T1000 (cell line): ENCODE measurements at regions not wholly inside any gene's neighbourhood (a gene's known extent, or its start where the extent isn't known, plus 50 kb on each side); places are given as distances from the start of the nearest gene placed in this dataset.
"Not testable (repeated sequence)": the region's sequence is repeated elsewhere in the genome, so short reads cannot be mapped to it uniquely, and the experiment has no call there.

Source experiments
- DNase-seq: peaks from one replicate; lab custom pipeline; 2025; ENCODE audit warnings: mixed read lengths; lab: John Stamatoyannopoulos, UW

- no peak for DNase-seq
These were observed 290.5 kb upstream of the EYS start for GRCh38 chr6:65997539-65997938.

- DNase-seq = no peak
These were observed 289.1 kb upstream of the EYS start for GRCh38 chr6:65996096-65996495.

GRCh38 chr6:65989676-65990075 lies 282.6 kb upstream of the EYS start:
- DNase-seq = no peak

- DNase-seq = no peak
These were observed 281.0 kb upstream of the EYS start for GRCh38 chr6:65988006-65988405.

- no peak for DNase-seq
These were observed 277.1 kb upstream of the EYS start for GRCh38 chr6:65984089-65984488.

- DNase-seq = no peak
These were observed 272.1 kb upstream of the EYS start for GRCh38 chr6:65979120-65979519.

- not testable (repeated sequence) for DNase-seq
These were observed 264.2 kb upstream of the EYS start for GRCh38 chr6:65971252-65971651.

- no peak for DNase-seq
These were observed 257.2 kb upstream of the EYS start for GRCh38 chr6:65964261-65964660.

- no peak for DNase-seq
These were observed 248.0 kb upstream of the EYS start for GRCh38 chr6:65955034-65955433.

- DNase-seq = no peak
These were observed 241.0 kb upstream of the EYS start for GRCh38 chr6:65948062-65948461.

GRCh38 chr6:65943548-65943947 lies 236.5 kb upstream of the EYS start:
- no peak for DNase-seq

- no peak for DNase-seq
These were observed 236.0 kb upstream of the EYS start for GRCh38 chr6:65943051-65943450.

GRCh38 chr6:65938000-65938399 lies 231.0 kb upstream of the EYS start:
- no peak for DNase-seq

GRCh38 chr6:65935412-65935811 lies 228.4 kb upstream of the EYS start:
- DNase-seq = no peak

- DNase-seq = no peak
These were observed 226.4 kb upstream of the EYS start for GRCh38 chr6:65933390-65933789.

- no peak for DNase-seq
These were observed 220.1 kb upstream of the EYS start for GRCh38 chr6:65927141-65927540.

- DNase-seq = no peak
These were observed 217.4 kb upstream of the EYS start for GRCh38 chr6:65924411-65924810.

- DNase-seq = no peak
These were observed 215.0 kb upstream of the EYS start for GRCh38 chr6:65922049-65922448.

- no peak for DNase-seq
These were observed 201.0 kb upstream of the EYS start for GRCh38 chr6:65908065-65908464.

- DNase-seq = no peak
These were observed 197.0 kb upstream of the EYS start for GRCh38 chr6:65903992-65904391.

- DNase-seq = no peak
These were observed 193.9 kb upstream of the EYS start for GRCh38 chr6:65900928-65901327.

- DNase-seq = no peak
These were observed 189.1 kb upstream of the EYS start for GRCh38 chr6:65896140-65896539.

GRCh38 chr6:65876668-65877067 lies 169.6 kb upstream of the EYS start:
- DNase-seq = no peak

GRCh38 chr6:65852369-65852852 lies 145.4 kb upstream of the EYS start:
- no peak for DNase-seq

- no peak for DNase-seq
These were observed 123.1 kb upstream of the EYS start for GRCh38 chr6:65830151-65830550.
